SK-N-DZ (cell line): ENCODE measurements at regions not wholly inside any gene's neighbourhood (a gene's known extent, or its start where the extent isn't known, plus 50 kb on each side); places are given as distances from the start of the nearest gene placed in this dataset.
"Not testable (repeated sequence)": the region's sequence is repeated elsewhere in the genome, so short reads cannot be mapped to it uniquely, and the experiment has no call there.

Experiments used
- DNase-seq: peaks from one replicate; pipeline ENCODE4 v3.0.0-alpha.2; 2015; ENCODE audit warnings: low spot score

DNA sequence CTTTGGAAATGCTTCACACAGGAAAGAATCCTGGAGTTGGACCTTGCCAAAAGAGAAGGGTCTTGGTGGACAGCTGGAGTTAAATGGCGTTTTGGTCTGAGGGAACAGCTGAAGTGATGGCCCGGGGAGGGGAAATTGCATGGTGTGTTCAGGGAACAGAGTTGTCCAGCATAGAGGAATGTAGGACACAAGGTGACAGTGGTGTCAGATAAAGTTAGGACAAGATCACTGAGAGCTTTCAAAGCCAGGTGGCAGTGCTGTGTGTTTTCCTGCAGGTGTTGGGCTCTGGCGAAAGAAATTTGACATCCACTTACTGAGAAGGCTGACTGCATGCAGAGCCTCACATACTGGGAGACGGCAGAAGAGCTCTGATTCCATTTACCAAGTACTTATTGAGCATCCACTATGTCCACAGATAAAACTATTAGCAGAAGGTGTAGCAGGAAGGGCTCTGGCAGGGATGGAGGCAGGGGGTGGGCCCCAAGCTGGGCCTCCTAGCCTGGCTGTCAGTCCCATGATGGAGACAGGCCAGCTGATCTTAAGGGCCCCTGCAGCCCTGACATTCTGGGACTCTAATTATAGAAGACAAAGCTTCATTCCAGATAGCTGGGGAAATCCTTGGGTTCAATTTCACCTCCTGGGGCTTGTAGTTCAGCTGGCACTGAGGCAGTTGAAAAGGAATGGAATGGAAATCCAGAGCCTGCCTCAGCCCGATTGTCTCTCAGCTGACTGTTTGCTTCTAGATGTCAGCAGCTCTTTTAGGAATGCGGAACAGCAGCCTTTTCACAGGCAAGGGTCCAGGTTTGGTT, 150.2 kb upstream of the MAMLD1 start:
- no peak for DNase-seq

DNA sequence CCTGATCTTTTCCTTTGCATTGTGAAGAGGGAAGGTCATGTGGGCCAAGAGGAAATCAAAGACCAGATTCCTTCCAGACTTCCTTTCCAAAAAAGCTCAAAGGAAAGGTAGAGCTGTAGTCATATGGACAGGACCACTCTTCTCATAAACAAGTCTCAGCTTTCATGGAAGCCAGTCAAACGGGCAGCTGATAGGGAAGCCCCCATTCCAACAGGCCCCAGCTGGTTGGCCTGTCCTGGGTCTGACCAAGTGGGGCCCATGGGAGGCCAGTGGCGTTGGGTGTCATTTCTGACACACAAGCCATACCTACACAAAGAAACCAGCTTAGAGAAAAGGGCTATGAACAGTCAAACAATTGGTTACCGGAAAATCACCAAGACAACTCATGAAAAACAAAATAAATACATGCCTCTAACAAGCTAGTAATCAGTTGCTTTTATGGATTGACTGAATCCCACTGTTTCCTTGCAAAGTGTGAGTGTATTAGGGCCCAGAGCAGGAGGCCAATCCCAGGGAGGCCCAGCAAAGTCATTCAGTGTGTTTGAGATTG, 149.6 kb upstream of the MAMLD1 start:
- DNase-seq, result no peak

DNA sequence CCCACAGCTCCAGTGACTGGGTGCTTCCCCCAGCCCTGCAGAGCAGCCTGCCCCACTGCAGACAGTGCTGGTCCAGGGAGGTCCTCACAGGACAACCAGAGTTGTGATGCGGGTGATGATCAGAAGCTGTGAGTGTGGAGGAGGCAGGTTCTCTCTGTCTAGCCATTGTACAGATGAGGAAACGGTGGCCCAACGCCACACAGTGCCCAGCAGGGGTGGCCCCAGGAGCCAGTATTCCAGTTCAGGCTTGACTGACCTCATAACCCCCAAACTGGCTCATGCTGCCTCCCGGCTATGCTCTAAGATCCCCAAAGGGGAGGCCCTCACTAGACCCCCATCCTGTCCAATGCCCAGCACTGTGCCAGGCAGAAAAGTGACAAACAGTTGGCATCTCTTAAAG, 147.1 kb upstream of the MAMLD1 start:
- DNase-seq, result not testable (repeated sequence)

DNA sequence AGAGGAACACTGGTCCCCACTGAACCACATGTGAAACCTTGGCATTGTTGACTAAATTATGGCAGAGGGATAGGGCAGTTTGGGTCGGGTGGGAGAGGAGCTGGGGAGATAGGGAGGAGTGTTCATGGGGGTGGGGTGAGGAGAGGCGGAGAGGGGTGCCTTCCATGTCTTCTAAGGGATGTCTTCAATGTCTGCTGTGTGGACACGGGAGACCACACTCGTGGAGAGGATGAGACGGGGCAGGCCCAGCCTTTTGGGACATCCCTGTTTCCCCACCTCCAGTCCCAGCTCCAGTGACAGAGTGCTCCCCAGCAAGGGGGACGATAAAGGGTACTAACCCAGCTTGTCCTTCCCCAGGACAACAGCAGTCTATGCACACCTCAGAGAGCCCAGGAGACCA, 146.4 kb upstream of the MAMLD1 start:
- DNase-seq, result no peak

DNA sequence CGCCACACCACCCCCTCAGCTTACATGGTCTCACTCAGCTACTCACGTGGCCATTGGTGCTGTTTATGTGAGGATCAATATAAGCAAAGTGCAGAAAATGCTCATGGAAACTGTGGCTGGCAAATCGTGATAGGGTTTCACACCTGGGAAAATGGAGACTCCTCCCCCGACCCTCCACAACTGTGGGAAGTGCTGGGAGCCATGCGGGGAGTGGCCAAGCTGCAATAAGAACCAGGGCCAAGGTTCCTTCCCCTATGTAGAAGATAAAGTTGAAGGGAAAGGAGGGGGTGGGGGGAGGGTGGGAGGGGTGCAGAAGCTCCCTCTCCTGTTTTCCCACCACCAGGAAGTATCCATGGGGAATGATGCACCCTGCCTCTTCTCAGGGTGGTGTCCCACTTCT, 145.5 kb upstream of the MAMLD1 start:
- no peak for DNase-seq

DNA sequence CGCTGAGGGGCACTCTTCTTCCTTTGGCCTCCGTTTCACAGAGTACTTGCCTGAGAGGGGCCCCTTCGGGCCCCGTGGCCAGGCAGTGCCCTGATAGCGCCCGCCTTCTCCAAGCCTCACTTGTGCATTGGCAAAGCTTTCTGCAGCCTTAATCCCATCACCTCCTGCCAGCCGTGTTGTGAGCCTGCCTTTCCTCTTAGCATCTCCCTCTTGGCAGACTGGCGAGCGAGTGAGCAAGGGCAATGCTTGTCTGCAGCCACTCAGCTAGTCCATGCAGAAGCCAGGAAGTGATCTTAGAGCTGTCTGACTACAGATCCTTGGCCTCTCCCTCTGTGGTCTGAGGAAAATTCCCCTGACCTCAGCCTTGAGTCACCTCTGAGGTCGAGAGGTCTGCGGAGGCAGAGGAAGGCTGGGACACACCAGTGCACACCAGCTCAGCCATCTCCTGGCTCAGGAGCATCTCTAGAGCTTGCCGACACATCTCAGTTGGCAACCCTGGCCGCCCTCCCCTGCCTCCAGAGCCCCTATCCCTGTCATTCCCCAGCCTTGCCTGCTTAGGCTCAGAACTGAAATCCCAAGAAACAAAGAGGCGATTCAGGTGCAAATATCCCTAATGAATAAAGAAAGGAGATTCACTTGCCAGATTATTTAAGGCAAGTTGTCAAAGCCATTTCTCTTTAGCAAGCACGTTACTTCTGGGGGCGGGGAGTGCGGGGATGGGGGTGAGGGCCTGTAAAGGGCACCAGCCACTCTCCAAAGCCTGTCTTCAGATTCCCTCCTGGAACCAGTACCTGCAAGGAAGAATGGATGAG, 143.5 kb upstream of the MAMLD1 start:
- no peak for DNase-seq

DNA sequence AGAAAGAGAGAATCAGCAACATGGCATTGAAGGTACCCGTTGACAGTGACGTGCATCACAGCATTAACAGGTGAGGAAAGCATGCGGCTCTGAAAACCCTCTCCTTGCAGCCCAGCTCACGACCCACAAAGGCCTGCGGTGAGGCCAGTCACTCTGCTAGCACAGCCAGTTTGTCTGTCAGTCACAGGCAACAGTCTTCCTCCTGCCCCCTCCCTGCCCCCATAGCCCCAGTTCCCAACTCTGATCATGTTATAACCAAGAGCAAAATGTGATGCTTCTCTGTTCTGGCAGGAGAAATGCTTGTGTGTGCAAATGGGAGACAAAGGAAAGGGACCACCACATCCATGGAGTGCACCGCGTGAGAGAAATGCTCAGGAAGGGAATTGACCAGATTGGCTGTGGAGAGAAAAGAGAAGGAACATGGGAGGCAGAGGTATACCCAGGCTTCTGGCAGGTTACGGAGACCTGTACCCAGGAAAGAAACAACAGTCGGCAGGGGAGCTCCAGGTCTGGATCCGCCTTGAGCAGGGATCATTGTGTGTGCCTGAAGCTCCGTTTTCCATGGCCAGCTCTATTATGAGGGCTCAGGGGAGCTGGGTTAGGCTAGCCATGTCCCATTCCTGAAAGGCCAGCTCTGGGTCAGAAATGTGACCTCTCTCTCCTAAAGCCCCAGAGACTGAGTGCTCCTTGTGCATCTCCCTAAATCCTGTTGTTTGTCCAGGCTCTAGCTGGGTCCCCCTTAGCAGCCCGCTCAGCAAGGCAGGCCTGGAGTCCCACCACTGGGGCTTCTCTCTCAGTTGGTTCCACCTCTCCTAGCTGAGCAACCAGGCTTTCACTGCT, 139.7 kb upstream of the MAMLD1 start:
- DNase-seq, result no peak

DNA sequence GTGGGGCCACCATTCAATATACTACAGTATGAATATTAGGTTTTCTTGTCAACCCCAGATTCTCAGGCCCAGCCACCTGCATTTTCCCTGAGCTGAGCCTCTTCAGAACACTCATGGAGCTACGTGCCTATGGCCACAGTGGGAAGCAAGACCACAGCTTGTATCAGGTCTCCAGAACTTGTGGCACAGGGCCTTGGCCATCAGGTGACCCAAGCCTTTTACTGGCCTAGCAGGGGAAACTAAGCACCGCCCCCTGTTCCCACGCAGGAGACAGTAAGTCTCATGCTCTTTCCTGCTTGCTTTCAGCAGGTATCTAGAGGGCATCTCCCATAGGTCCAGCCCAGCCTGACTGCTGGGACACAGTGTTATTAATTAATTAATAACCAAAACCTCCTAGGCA, 138.4 kb upstream of the MAMLD1 start:
- DNase-seq, result no peak

DNA sequence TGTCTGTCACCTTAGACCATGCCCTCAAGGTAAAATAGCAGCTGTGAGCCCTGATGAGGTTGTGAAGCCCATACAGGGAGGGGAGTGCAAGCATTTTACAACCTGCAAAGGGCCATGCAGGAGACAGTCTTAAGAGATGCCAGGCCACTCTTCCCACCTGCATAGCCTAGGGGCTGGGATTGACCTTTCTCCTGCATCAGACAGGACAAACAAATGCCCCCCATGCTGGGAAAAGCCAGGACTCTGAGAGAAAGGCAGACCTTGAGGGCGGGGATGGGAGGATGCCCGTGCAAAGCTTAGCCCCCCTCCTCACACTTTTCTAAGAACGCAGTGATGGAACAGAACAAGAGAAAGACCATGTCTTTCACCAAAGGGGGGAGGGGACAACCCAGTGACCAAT, 137.9 kb upstream of the MAMLD1 start:
- no peak for DNase-seq

DNA sequence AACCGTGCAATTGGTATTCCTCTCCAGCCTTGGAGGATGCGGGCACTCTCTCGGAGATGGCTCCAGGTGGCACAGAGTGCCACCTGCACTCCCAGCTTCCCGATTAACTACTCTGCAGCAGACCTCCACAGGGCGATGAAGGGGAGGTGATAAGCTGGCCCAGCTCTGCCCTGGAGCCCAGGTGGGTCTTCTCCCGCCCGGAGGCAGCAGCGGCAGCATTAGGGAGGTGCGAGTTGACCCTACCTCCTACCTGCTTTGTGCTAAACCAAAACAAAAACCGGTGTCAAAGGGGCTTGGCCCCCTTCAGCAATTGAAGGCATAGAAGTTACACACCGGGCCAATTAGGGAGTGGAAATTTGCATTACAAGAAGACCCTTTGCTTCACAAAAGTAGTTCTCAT, 137.4 kb upstream of the MAMLD1 start:
- DNase-seq, result no peak

DNA sequence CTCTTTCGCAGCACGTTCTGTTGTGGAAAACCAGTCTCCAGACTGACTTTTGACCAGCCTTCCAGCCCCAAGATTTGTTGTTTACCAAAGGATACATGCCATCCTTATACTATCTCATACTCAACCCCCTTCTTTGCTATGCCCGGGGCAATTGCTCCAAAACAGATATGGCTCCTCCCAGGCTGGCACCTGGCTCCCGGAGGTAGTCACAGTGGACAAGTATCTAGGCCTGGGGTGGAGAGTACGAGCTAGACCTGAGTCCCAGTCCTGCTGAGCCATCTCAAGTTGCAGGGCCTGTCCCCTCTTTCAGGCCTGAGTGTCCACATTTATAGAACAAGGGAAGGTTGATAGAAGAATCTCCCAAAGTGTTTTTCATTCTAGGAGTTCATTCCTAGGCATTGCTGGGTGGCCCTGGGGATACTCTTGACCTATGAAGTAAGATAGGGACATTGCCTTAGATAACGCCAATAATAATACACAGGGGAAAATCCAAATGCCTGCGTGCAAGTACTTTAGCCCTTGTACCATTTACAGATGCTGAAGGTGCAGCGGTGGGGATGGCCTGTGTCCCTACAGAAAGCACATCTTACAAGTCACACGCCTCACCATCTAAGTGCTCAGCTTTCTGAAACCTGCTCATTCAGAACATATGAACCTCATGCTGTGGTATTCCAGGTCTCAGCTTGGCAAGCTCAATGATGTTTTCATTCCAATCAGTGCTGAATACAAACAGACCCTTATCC, 136.7 kb upstream of the MAMLD1 start:
- no peak for DNase-seq

DNA sequence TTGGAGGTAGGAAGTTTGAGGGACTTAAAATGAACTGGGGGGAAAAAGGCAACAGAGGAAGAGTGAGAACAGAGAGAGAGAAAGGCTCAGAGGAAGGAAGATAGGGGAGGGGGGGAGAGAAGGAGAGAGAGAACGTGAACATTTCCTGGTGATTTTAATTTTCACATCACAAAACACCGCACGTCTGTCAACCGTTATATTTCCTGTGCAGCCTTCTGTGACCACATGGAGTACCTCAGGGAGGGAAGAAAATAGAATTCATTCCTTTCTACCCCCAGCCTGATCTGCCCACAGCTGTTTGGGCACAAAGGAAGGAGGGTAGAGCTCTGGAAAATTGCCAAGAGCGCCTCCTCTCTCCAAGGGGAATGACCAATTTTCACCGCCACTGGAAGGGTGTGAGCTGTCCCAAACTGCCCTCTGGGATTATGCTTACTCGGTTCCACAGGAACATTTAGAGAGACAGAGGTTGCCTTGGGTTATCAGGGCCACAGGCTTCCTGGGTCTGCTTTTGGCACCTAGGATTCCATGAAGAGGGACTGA, 135.7 kb upstream of the MAMLD1 start:
- DNase-seq, result no peak

DNA sequence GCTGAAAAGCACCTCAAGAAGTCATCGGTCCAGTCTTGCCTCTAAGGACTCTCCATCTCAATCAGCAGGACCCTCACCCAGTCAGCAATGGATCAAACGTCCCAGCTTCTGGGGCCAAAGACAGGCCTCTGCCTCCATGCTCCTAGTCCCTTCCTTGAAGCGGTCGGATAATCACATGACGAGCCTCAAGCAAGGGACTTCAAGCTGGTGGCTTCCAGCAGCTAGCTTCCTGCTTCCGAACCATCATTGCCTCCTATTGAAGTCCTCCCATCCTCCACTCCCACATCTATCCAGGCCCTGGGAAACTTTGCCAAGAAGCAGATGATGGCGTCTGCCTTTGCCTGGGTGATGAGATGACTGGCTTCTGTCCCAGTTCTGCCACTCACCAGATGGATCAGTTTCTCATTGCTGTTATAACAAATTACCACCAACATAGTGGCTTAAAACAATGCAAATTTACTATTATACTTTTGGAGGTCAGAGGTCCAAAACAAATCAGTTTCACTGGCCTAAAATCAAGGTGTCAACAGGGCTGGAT, 135.2 kb upstream of the MAMLD1 start:
- no peak for DNase-seq

DNA sequence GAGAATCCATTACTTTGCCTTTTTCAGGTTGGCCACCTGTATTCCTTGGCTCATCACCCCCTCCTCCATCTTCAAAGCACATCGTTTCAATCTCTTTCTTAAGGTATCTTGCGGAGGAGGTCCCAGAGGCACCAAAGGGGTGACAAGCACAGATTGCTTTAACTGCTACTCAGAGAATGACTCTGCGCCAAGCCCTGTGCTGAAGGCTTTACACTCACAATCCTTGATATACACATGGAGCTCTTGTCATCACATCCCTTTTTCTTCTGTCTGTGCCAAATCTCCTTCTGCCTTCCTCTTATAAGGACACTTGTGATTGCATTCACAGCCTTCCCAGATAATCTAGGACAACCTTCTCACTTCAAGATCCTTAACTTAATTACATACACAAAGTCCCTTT, 134.7 kb upstream of the MAMLD1 start:
- DNase-seq, result no peak

DNA sequence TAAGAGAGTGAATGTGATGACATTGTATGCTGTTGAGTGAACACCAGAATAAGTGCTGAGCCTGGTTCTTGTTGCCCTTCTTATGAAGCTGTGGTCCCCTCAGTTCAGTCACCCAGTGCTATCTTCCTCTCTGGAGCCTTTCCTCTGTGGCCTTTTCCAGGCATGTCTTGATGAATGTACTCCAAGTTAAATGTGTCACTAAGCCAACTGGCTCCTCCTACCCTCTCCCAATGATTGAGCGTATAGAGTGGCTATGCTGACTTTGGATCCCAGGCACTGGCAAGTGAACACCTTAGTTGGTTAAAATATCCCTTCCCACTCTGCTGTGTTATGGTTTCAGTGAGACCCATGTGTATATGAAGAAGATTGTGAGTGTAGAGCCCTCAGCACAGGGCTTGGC, 134.1 kb upstream of the MAMLD1 start:
- DNase-seq, result no peak

DNA sequence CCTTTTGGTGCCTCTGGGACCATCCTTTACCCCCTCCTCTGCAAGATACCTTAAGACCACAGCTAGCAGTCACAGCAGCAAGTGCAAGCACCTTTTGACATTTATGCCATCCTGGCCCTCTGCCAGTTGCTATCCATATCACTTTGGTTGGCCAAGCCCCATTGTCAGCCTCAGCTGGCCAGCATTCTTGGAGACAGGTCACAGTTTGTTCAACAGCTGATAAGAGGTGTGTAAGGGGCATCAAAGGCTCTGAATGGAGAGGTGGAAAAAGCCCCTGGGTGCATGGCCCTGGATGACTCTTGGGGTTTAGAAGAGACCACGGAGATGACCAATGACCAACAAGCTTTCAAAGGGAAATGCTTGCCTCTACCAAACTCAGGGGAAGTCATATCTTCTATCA, 133.6 kb upstream of the MAMLD1 start:
- no peak for DNase-seq

DNA sequence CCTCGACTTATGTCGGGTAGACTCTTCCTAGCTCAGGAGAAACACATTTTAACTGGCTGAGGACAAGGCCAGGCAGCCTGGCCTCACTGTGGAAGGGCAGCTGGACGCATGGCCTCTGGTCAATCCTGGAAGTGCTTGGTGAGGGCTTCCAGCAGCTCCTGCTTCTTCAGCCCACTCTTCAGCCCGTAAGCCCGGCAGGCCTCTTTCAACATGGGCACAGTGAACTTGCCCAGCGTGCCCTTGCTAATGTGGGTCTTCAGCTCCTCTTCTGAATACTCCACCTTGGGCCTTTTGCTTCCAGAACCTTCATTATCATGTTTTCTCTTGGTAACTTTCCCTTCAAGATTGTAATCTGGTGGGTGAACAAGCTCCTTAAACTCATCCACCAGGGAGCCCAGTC, 132.2 kb upstream of the MAMLD1 start:
- not testable (repeated sequence) for DNase-seq

DNA sequence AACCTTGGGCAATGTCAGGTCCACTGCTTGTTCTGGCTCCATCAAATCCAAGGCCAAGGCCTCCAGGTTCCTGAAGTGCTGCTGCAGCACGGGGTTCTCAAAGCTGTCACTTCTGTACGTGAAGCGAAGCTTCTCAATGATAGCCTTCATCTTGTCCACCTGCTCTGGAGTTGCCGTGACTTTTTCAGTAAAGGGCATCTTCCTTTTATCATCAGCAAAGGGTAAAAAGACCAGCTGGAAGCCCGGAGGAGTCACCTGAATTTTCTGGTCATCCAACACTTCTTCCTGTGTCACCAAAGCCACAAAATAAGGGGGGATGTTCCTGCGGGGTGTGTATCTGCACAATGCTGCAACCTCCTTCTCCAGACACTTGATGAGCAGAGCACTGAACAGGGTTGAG, 131.7 kb upstream of the MAMLD1 start:
- DNase-seq, result not testable (repeated sequence)

DNA sequence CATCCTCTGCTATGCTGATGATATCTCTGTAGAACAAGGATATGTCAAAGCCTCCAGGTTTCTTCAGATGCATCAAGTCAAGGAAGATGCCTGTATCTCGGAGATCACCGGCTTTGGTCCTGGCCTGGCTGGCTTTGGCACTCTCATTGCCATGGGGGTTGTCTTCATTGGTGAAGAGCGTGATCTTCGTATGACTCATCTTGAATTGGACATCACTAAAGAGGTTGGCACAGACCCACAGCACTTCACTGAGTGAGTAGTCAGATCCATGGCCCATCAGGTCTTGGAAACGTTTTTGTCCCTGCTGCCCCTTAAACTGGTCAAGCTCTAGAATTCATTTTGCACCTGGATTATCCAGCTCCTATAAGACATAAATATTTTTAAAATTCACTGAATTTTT, 130.9 kb upstream of the MAMLD1 start:
- DNase-seq, result not testable (repeated sequence)

DNA sequence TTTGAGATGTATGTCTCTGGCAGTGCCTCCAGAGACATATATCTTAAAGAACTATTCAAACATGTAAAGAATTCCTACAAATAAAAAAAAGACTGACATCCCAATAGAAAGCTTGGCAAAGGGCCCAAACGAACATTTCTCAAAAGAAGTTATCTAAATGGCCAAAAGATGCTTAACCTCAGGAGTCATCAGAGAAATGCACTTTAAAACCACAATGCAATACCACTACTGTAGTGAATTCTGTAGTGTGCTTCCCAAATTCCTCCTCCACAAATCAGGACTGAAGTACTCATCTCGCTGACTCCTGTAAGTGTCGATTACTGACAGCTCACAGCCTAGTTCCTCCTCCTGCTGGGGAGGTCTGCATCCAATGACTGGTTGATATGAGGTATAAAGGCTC, 129.0 kb upstream of the MAMLD1 start:
- DNase-seq, result no peak

DNA sequence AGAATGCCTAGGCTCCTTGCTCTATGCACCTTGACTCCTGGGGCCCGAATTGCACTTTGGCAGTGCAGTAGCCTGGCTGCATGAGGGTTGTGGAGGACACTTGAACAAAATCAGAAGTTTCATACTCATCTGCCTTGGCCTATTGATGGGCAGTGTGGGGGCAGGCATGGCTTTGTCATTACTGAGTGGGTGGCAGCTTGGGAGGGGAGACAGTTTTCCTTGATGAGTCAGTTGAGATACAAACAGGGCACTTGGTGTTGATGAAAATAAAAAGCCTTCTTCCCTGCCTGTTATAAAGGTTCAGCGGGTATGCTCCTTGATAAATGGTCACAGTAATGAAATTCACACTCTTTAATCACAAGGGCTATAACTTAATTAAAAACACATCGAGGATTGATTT, 126.8 kb upstream of the MAMLD1 start:
- DNase-seq, result no peak
